ENCODE measurements at regions not wholly inside any gene's neighbourhood (a gene's known extent, or its start where the extent isn't known, plus 50 kb on each side); places are given as distances from the start of the nearest gene placed in this dataset.
A peak's percentile ranks its signal among the peaks of the same experiment; 100 is the strongest.

DNA sequence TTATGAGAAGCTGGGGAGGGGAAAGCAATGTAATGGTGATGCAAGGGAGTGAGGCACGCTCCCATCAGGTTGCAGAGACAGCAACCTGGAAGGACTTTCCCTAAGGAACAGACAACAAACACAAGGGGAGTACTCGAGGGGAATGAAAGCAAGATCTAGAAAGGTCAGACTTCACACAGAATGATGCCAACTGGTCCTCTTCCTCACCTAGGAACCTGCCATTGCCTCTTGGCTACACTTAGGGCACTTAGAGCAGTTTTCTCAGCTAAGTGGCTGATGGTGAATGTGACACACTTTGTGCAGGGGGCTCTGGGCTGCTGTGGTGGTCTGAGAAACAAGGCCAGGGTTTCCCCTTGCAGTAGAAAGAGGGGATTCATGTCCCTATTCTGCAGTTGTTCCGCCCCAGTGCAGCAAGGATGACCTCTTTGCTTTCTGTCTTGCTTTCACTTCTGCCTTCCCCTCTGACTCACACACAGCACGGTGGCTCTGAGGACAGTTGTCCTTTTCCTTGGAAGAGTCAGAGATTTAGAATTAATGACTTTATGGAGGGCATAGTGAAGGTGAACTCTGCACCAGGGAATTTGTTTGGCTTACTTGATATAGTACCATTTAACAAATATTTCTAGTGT is 394.0 kb upstream of the KLF4 start:
- H3K4me1 ChIP-seq (ENCODE audit: insufficient read depth) = no peaks in the 10 kb centered on the region
- no peak overlapping the region for H3K4me2 ChIP-seq
- TF ChIP-seq EZH2phosphoT487 (IDR thresholded peaks at IDR 0.05; ENCODE audit: low read depth, severe bottlenecking, unreplicated experiment) = no peak
- TF ChIP-seq EZH2 (IDR thresholded peaks at IDR 0.05; ENCODE audit: borderline replicate concordance) = no peak
- no peaks in the 10 kb centered on the region for H3K9me2 ChIP-seq (replicated peaks; ENCODE audit: insufficient read depth)
- no peak overlapping the region for H3K4me3 ChIP-seq
- H3K27ac ChIP-seq = no peak overlapping the region
- no peaks in the 10 kb centered on the region for H3K36me3 ChIP-seq (replicated peaks; ENCODE audit: insufficient read depth, low read depth)
- H4K20me1 ChIP-seq (ENCODE audit: insufficient read depth, poor library complexity, severe bottlenecking) = no peaks in the 10 kb centered on the region
- H3K79me2 ChIP-seq = no peaks in the 10 kb centered on the region
- no peak overlapping the region for H2AFZ ChIP-seq
- H3K27me3 ChIP-seq = no peaks in the 10 kb centered on the region
- WGBS (ENCODE audit: low lambda C conversion rate, missing lambda C conversion rate) = 87% methylated on average over 4 of the region's 4 CpGs
- DNase-seq (ENCODE audit: low spot score) = peak; percentile 31
- no peaks in the 10 kb centered on the region for H3K9me3 ChIP-seq (ENCODE audit: low read depth)

- no peaks in the 10 kb centered on the region for H3K9me2 ChIP-seq (replicated peaks; ENCODE audit: insufficient read depth)
- H3K4me2 ChIP-seq = no peak overlapping the region
- no peak overlapping the region for H3K4me3 ChIP-seq
- TF ChIP-seq EZH2phosphoT487 (IDR thresholded peaks at IDR 0.05; ENCODE audit: low read depth, severe bottlenecking, unreplicated experiment) (no peak), CTCF (IDR thresholded peaks at IDR 0.05; ENCODE audit: poor library complexity) (no peak), EZH2 (IDR thresholded peaks at IDR 0.05; ENCODE audit: borderline replicate concordance) (no peak)
- no peaks in the 10 kb centered on the region for H3K79me2 ChIP-seq
- no peaks in the 10 kb centered on the region for H3K9me3 ChIP-seq (ENCODE audit: low read depth)
- H4K20me1 ChIP-seq (ENCODE audit: insufficient read depth, poor library complexity, severe bottlenecking) = no peaks in the 10 kb centered on the region
- H3K36me3 ChIP-seq (replicated peaks; ENCODE audit: insufficient read depth, low read depth) = no peaks in the 10 kb centered on the region
- no peak overlapping the region for H2AFZ ChIP-seq
- no peak for DNase-seq (ENCODE audit: low spot score)
- H3K27ac ChIP-seq = no peak overlapping the region
- no peaks in the 10 kb centered on the region for H3K27me3 ChIP-seq
- WGBS (ENCODE audit: low lambda C conversion rate, missing lambda C conversion rate) = 85% methylated on average over 2 of the region's 2 CpGs
- no peaks in the 10 kb centered on the region for H3K4me1 ChIP-seq (ENCODE audit: insufficient read depth)
These were observed 392.2 kb upstream of the KLF4 start for GRCh38 chr9:107881626-107882300.

GRCh38 chr9:107878462-107878861 is 388.9 kb upstream of the KLF4 start:
- H3K4me2 ChIP-seq = no peak overlapping the region
- no peaks in the 10 kb centered on the region for H3K9me3 ChIP-seq (ENCODE audit: low read depth)
- H3K27ac ChIP-seq = no peak overlapping the region
- no peak overlapping the region for H3K4me3 ChIP-seq
- DNase-seq (ENCODE audit: low spot score) = no peak
- no peaks in the 10 kb centered on the region for H3K79me2 ChIP-seq
- no peaks in the 10 kb centered on the region for H3K27me3 ChIP-seq
- TF ChIP-seq EZH2 (IDR thresholded peaks at IDR 0.05; ENCODE audit: borderline replicate concordance) (no peak), EZH2phosphoT487 (IDR thresholded peaks at IDR 0.05; ENCODE audit: low read depth, severe bottlenecking, unreplicated experiment) (no peak), CTCF (IDR thresholded peaks at IDR 0.05; ENCODE audit: poor library complexity) (no peak)
- no peak overlapping the region for H2AFZ ChIP-seq
- H3K4me1 ChIP-seq (ENCODE audit: insufficient read depth) = no peaks in the 10 kb centered on the region
- no peaks in the 10 kb centered on the region for H3K9me2 ChIP-seq (replicated peaks; ENCODE audit: insufficient read depth)
- 97% methylated on average over 2 of the region's 2 CpGs for WGBS (ENCODE audit: low lambda C conversion rate, missing lambda C conversion rate)
- no peaks in the 10 kb centered on the region for H3K36me3 ChIP-seq (replicated peaks; ENCODE audit: insufficient read depth, low read depth)
- no peaks in the 10 kb centered on the region for H4K20me1 ChIP-seq (ENCODE audit: insufficient read depth, poor library complexity, severe bottlenecking)

GRCh38 chr9:107875571-107875980 is 386.0 kb upstream of the KLF4 start:
- no peaks in the 10 kb centered on the region for H3K36me3 ChIP-seq (replicated peaks; ENCODE audit: insufficient read depth, low read depth)
- no peaks in the 10 kb centered on the region for H3K27me3 ChIP-seq
- H3K9me3 ChIP-seq (ENCODE audit: low read depth) = no peaks in the 10 kb centered on the region
- H3K9me2 ChIP-seq (replicated peaks; ENCODE audit: insufficient read depth) = no peaks in the 10 kb centered on the region
- no peak overlapping the region for H3K4me2 ChIP-seq
- H2AFZ ChIP-seq = no peak overlapping the region
- no peaks in the 10 kb centered on the region for H3K4me1 ChIP-seq (ENCODE audit: insufficient read depth)
- H4K20me1 ChIP-seq (ENCODE audit: insufficient read depth, poor library complexity, severe bottlenecking) = no peaks in the 10 kb centered on the region
- WGBS (ENCODE audit: low lambda C conversion rate, missing lambda C conversion rate) = 97% methylated on average over 9 of the region's 9 CpGs
- no peak overlapping the region for H3K4me3 ChIP-seq
- no peak for DNase-seq (ENCODE audit: low spot score)
- H3K79me2 ChIP-seq = no peaks in the 10 kb centered on the region
- TF ChIP-seq EZH2phosphoT487 (IDR thresholded peaks at IDR 0.05; ENCODE audit: low read depth, severe bottlenecking, unreplicated experiment) (no peak), CTCF (IDR thresholded peaks at IDR 0.05; ENCODE audit: poor library complexity) (no peak), EZH2 (IDR thresholded peaks at IDR 0.05; ENCODE audit: borderline replicate concordance) (no peak)
- no peak overlapping the region for H3K27ac ChIP-seq
